GM19025 (cell line): ENCODE measurements at regions not wholly inside any gene's neighbourhood (a gene's known extent, or its start where the extent isn't known, plus 50 kb on each side); places are given as distances from the start of the nearest gene placed in this dataset.
"Not testable (repeated sequence)": the region's sequence is repeated elsewhere in the genome, so short reads cannot be mapped to it uniquely, and the experiment has no call there.

ENCODE experiments used
- ATAC-seq: cut with Tn5 transposase; IDR thresholded peaks from one replicate; pipeline ENCODE4 v1.9.1; 2021; ENCODE audit warnings: mild to moderate bottlenecking, low read depth, moderate library complexity; ENCODE audit not compliant: unreplicated experiment

- ATAC-seq: no peak
Observed at GRCh38 chr3:21042184-21042583, 708.8 kb downstream of the ZNF385D start.

GRCh38 chr3:21041621-21042020 is 709.4 kb downstream of the ZNF385D start:
- no peak for ATAC-seq

GRCh38 chr3:21036888-21037287 is 714.1 kb downstream of the ZNF385D start:
- no peak for ATAC-seq

DNA sequence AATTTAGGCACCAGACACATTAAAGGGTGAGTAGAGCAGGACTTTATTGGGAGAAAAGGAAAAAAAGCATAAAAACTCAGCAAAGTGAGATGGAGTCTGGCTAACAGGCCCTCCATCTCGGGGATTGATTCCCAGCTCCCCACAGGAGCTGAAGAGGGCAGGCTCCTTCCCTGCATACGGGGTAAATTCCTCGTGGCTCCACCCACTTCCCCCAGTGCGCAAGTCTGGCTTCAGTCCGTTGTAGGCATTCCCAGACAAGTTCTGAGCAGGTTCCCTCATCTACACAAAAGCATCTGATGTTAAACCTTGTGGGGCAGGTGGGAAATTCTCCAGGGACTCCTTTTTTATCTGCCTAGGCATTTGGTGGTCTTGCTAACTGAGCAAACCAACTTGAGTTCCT is 722.6 kb downstream of the ZNF385D start:
- no peak for ATAC-seq

DNA sequence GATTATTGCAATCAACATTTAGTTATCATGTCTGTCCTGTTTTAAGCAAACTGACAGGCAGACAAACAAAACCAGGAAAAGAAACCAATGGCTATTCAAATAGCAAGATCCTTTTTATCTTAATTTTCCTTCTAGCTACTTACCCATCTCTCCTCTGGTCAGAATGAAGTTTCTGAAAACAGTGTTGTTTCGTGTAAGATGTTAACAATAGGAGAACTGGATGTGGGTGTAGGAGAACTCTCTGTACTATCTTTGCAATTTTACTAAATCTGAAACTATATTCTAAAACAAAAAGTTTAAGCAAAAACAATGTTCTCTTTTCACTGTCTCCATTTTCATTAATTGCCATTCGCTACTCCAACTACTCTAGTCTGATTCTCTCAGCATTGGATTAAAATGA is 726.4 kb downstream of the ZNF385D start:
- no peak for ATAC-seq

DNA sequence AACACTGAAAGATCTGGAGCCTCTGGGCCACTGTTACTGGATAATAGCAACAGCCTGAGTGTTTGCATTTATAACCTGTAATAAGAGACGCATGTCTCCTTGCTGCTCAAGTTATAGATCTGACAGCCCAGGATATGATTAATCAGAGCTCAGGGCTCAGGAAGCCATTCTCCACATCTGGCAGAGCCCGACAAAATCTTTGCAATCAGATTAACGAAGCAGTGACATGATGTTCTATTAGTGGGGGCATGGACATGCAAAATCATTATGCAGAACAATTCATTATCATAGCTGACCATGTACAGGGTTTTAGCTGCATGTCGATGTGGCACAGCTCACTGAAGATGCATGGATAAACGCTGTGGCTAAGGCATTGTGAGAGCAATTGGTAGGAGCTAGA is 730.3 kb downstream of the ZNF385D start:
- ATAC-seq: no peak

DNA sequence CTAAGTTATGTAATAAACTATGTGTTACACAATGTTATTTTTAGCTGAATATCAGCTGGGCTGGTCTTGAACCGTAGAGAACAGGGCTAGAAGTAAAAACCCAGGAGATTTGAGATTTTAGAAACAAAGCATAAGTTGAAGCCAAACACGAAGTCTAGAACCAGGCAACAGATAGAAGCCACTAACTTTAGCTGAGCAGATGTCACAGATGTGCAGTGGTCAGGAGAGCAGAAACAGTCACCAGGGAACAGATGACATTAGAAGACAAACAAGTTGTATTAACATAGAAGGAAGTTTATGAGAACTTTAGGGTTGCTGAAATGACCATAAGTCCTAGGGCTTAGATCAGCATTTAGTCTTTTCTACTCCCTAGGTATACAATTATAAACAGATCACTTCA is 731.0 kb downstream of the ZNF385D start:
- ATAC-seq: no peak

- no peak for ATAC-seq
Observed at GRCh38 chr3:21017115-21017852, 733.7 kb downstream of the ZNF385D start.

GRCh38 chr3:21013566-21013965 is 737.4 kb downstream of the ZNF385D start:
- ATAC-seq: no peak

GRCh38 chr3:20999661-21000060 is 751.3 kb downstream of the ZNF385D start:
- ATAC-seq: no peak

- no peak for ATAC-seq
Observed at GRCh38 chr3:20997183-20997582, 753.8 kb downstream of the ZNF385D start.

GRCh38 chr3:20990896-20991295 is 760.1 kb downstream of the ZNF385D start:
- no peak for ATAC-seq

DNA sequence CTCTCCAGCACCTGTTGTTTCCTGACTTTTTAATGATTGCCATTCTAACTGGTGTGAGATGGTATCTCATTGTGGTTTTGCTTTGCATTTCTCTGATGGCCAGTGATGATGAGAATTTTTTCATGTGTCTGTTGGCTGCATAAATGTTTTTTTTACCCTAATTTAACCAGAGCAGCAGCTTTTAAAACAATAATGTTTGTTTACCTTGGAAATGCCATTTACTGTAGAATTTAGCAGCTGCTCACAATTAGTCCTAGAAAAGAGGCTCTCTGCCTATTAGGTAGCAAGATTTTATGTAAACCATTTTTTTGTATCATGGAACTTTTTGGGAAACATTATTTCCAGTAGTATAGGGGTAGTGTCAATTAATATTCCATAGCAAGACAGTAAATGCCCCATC is 761.4 kb downstream of the ZNF385D start:
- not testable (repeated sequence) for ATAC-seq

GRCh38 chr3:20984594-20985205 is 766.3 kb downstream of the ZNF385D start:
- ATAC-seq: no peak

DNA sequence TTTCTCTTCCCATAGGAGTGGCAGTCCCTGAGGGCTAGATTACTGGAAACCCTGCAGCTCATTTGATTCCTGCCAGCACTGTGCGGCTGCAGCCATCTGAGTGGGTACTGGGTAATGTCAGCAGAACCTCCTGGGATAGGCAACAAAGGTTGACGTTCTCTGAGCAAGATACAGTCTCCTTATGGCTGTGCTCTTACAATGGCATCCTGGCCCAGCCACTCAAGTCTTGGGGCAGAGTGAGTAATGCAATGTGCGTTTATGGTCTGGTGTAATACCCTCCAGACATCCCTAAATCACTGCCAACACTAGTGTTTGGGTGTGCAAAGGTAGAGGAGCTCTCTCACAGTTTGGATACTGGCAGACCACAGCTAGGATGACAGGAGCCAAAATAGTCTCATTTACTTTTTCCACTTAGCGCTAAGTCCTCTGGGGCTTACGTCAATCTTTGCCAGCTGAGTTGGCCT is 775.8 kb downstream of the ZNF385D start:
- ATAC-seq: no peak

DNA sequence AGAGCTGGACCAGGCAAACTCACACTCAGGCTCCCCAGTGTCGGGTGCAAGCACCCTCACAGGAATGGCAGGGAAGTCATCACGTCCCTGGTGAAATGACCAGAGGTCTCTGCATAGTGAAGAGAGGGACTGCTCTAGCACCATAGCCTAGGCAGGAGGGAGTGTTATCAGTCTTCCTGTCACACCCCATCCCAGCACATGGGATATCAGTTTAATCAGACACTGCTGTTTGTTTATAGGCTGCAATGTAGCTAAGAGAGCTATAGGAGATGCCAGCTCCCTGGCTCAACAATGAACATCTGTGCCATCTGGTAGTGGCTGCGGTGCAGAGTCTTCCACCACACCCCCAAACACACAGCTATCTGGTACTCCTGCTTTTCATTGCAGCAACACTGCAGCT is 776.6 kb downstream of the ZNF385D start:
- no peak for ATAC-seq

- not testable (repeated sequence) for ATAC-seq
Observed at GRCh38 chr3:20970807-20971206, 780.2 kb downstream of the ZNF385D start.

DNA sequence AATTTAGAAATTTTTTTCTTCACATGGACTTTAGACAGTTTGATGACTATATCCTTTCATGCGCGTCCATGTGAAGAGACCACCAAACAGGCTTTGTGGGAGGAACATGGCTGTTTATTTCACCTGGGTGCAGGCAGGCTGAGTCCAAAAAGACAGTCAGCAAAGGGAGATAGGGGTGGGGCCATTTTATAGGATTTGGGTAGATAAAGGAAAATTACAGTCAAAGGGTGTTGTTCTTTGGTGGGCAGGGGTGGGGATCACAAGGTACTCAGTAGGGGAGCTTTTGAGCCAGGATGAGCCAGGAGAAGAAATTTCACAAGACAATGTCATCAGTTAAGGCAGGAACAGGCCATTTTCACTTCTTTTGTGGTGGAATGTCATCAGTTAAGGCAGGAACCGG is 781.5 kb upstream of the SGO1 start:
- ATAC-seq: not testable (repeated sequence)

DNA sequence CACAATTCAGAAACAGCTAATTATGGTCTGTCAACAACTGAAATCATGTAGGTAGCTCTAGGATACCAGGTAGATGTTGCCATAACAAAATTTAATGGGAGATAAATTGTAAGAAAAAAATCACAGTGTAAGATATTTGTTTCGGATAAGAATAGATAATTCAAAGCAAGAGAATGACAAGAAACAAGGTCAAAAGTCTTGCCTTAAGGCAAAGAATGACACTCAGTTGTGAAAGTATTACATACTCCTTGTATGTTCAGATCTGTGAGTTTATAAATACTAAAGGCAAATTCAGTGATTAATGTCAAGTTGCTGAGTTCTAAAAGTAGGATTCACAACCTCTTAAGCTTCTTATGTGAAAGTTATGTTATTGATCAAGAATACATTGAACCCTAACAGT is 772.2 kb upstream of the SGO1 start:
- no peak for ATAC-seq

DNA sequence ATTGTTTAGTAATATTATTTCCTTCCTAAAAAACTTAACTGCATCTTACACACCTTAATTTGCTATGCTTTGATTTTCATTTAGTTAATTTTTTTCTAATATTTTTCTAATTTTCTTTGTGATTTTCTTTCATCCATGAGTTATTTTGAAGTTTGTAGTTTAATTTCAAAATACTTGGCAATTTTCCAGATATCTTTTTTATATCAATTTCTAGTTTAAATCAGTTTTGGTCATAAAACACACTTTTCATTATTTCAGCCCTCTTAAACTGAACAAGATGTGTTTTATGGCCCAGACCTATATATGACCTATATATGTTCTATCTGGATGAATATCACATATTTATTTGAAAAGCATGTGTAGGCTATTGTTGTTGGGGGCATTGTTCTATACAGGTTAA is 759.9 kb upstream of the SGO1 start:
- no peak for ATAC-seq

- ATAC-seq: no peak
Observed at GRCh38 chr3:20935791-20936190, 749.8 kb upstream of the SGO1 start.

DNA sequence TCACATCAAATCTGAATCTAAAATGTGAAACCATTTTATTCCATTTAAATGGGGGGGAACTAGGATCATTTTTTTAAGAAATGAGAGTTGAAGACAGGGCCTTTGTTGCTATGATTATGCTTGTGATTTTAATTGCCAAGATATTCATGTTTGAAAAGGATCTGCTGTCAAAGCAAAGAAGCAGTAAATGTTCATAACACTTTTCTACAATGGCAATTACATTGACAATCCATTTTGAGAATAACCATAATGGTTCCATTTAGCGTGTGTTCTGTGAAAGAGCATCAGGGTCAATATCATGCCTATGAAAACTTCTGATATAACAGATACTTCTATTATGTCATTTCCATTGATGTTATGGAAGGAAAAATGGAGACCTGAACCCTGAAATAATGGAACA is 745.8 kb upstream of the SGO1 start:
- no peak for ATAC-seq
